OCI-LY3 (cell line): ENCODE measurements at regions not wholly inside any gene's neighbourhood (a gene's known extent, or its start where the extent isn't known, plus 50 kb on each side); places are given as distances from the start of the nearest gene placed in this dataset.

ENCODE experiments used
- H2AFZ ChIP-seq: fragments of 200-600, 300-600 bp; shearing (Covaris generic); 2 replicates; pipeline ENCODE4 v1.6.0; 2014; ENCODE audit warnings: antibody characterized with exemption, low read depth, low read length
- H3K27ac ChIP-seq: fragments of 200-600, 300-600 bp; sonication (generic); 2 replicates; pipeline ENCODE4 v1.5.1; 2014; ENCODE audit warnings: mild to moderate bottlenecking, low read length, moderate library complexity, mixed read lengths
- H3K27me3 ChIP-seq: fragments of 200-600, 300-600 bp; sonication (generic); 2 replicates; pipeline ENCODE4 v1.6.1; 2014; ENCODE audit warnings: low read depth, low read length, mixed read lengths
- H3K36me3 ChIP-seq: fragments of 200-600, 300-600 bp; sonication (generic); replicated peaks from 2 replicates; pipeline ENCODE3; 2014; ENCODE audit warnings: low read depth, low read length, mixed read lengths
- H3K4me1 ChIP-seq: fragments of 300-600, 200-600 bp; sonication (generic); 2 replicates; pipeline ENCODE4 v1.6.1; 2014; ENCODE audit warnings: low read length, mixed read lengths
- H3K4me2 ChIP-seq: fragments of 200-600, 300-600 bp; sonication (generic); 2 replicates; pipeline ENCODE4 v1.6.1; 2014; ENCODE audit warnings: low read length, mixed read lengths
- H3K4me3 ChIP-seq: fragments of 300-600, 200-600 bp; sonication (generic); 2 replicates; pipeline ENCODE4 v1.5.1; 2014; ENCODE audit warnings: antibody characterized with exemption, mild to moderate bottlenecking, low read length, moderate library complexity
- H3K79me2 ChIP-seq: fragments of 300-600, 200-600 bp; shearing (Covaris generic); 2 replicates; pipeline ENCODE4 v1.6.1; 2014; ENCODE audit warnings: mild to moderate bottlenecking, low read length, mixed read lengths
- H3K9ac ChIP-seq: fragments of 300-600, 200-600 bp; shearing (Covaris generic); 2 replicates; pipeline ENCODE4 v1.6.0; 2014; ENCODE audit warnings: mild to moderate bottlenecking, low read length, moderate library complexity
- H3K9me3 ChIP-seq: fragments of 200-600, 300-600 bp; shearing (Covaris generic); 2 replicates; pipeline ENCODE4 v1.6.1; 2014; ENCODE audit warnings: low read length, mixed read lengths; ENCODE audit not compliant: insufficient read depth
- H4K20me1 ChIP-seq: fragments of 200-600, 300-600 bp; sonication (generic); 2 replicates; pipeline ENCODE4 v1.6.1; 2016; ENCODE audit warnings: low read length, mixed read lengths; ENCODE audit not compliant: insufficient read depth
- EZH2phosphoT487 ChIP-seq: fragments of 200-600 bp; shearing (Covaris generic); IDR thresholded peaks from 2 replicates; pipeline ENCODE4 v1.6.1; 2018; ENCODE audit warnings: antibody characterized with exemption, mixed run types, low read depth
- TF ChIP-seq, protein P1 (sequence below): fragments of 200-600, 300-600 bp; sonication (generic); IDR thresholded peaks from 2 replicates; pipeline ENCODE4 v1.5.1; 2014; ENCODE audit warnings: antibody characterized with exemption, low read length, low read depth

DNA sequence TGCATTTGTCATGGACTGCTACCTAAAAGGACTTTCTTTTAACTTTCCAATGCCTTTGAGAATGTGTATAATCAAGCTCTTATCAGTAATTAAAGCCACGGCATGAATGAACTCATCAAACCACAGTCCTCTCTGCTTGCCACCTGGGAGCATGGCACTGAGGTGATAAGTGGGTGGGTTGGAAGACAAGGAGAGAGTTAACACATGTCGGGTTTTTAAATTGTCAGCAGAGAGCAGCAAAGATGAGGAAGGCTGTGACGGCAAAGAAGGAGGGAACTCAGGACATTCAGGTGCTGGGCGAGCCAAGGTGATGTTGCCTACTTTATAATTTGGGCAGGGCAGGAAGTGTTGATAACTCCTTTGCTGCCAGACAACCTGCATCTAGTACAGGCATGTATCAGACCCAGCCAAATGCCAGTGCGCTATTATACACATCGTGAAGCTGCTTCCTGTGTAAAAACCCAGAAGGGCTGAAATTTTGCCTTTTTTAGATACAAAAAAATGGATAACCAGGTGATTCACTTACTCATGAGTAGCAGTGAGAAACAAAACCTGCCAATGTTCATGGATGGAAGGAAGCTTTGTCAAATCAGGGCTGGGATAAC, 269.1 kb downstream of the KIF4B start:
- TF ChIP-seq, protein P1, sequence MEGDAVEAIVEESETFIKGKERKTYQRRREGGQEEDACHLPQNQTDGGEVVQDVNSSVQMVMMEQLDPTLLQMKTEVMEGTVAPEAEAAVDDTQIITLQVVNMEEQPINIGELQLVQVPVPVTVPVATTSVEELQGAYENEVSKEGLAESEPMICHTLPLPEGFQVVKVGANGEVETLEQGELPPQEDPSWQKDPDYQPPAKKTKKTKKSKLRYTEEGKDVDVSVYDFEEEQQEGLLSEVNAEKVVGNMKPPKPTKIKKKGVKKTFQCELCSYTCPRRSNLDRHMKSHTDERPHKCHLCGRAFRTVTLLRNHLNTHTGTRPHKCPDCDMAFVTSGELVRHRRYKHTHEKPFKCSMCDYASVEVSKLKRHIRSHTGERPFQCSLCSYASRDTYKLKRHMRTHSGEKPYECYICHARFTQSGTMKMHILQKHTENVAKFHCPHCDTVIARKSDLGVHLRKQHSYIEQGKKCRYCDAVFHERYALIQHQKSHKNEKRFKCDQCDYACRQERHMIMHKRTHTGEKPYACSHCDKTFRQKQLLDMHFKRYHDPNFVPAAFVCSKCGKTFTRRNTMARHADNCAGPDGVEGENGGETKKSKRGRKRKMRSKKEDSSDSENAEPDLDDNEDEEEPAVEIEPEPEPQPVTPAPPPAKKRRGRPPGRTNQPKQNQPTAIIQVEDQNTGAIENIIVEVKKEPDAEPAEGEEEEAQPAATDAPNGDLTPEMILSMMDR: no peak
- TF ChIP-seq EZH2phosphoT487: no peak
- H2AFZ ChIP-seq: no peak overlapping the region
- H4K20me1 ChIP-seq: no peaks in the 10 kb centered on the region
- no peaks in the 10 kb centered on the region for H3K27me3 ChIP-seq
- H3K9me3 ChIP-seq: no peaks in the 10 kb centered on the region
- no peak overlapping the region for H3K9ac ChIP-seq
- no peak overlapping the region for H3K4me3 ChIP-seq
- H3K36me3 ChIP-seq: no peaks in the 10 kb centered on the region
- no peaks in the 10 kb centered on the region for H3K4me1 ChIP-seq
- no peaks in the 10 kb centered on the region for H3K79me2 ChIP-seq
- H3K4me2 ChIP-seq: no peak overlapping the region
- no peak overlapping the region for H3K27ac ChIP-seq

DNA sequence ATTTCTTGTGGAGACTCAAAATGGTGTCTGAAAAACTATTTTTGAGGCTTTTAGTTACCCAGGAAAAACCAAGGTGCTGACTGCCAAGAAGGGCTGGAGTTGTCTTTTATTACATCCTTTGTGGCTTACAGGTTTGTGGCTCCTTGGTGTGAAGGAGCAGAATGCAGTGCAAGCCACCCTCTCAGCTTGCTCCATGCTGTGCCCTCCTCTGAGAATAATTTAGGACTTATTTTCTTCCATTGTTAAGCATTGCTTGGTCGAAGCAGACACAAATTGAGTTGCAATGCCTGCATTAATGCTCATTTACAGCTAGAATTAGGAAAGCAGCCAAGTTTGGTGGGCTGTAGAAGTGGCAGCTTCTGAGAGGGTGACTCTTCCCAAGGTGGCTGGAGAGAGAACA, 272.2 kb downstream of the KIF4B start:
- Histone ChIP-seq H3K4me3 (no peak overlapping the region), H3K9me3 (no peaks in the 10 kb centered on the region), H4K20me1 (no peaks in the 10 kb centered on the region), H3K27ac (no peak overlapping the region), H3K4me2 (no peak overlapping the region), H3K4me1 (no peaks in the 10 kb centered on the region), H3K9ac (no peak overlapping the region), H3K36me3 (no peaks in the 10 kb centered on the region), H2AFZ (no peak overlapping the region), H3K27me3 (no peaks in the 10 kb centered on the region), H3K79me2 (no peaks in the 10 kb centered on the region)
- TF ChIP-seq, protein P1: no peak
- no peak for TF ChIP-seq EZH2phosphoT487

DNA sequence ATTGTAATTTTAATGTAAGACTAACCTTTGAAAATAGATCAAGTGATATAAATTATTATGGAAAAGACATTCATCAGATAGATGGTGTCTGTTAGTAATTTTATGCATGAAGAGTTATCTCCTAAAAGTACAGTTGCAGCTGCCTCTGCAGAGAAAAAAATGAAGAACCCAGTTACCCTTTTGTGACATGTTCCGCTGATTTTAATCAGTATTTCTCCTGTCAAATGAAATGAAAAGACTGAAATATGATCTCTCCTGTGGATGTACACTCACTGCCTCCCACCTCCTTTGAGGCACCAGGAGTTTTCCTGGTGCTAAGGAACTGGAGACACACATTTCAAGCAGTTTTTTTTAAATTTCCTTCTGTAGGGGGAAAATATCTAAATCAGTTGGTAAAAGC, 277.4 kb downstream of the KIF4B start:
- no peak overlapping the region for H3K9ac ChIP-seq

DNA sequence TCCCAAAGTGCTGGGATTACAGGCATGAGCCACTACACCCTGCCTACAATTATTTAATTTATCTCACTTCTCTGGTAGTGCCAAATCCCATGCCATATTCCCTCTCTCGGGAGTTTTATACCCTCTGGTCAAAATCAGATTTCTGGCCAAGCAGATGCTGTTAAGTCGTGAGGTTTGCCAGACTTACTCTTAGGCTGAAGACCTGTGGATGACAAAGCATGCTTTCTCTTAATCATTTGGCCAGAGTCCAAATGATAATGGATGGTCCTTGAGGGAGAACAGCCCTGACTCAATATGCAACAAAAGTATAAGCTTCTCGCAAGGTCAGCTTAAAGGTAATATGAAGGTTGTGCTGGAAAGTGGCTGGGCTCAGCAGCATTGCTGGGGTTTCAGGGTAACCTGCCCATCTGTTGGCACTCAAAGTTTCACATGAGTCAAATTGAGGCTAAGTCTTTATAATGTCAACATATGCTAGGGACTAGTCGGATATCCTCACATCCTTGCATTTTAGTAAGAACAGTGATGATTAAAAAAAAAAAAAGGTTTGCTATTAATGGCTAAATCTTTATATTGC, 280.1 kb downstream of the KIF4B start:
- no peak overlapping the region for H2AFZ ChIP-seq
- no peaks in the 10 kb centered on the region for H3K4me1 ChIP-seq
- H3K9me3 ChIP-seq: no peaks in the 10 kb centered on the region
- TF ChIP-seq EZH2phosphoT487: no peak
- TF ChIP-seq, protein P1: no peak
- no peaks in the 10 kb centered on the region for H4K20me1 ChIP-seq
- no peak overlapping the region for H3K27ac ChIP-seq
- no peaks in the 10 kb centered on the region for H3K36me3 ChIP-seq
- no peak overlapping the region for H3K9ac ChIP-seq
- no peak overlapping the region for H3K4me3 ChIP-seq
- no peak overlapping the region for H3K4me2 ChIP-seq
- no peaks in the 10 kb centered on the region for H3K79me2 ChIP-seq
- no peaks in the 10 kb centered on the region for H3K27me3 ChIP-seq

More for the DNA sequence above, 277.4 kb downstream of the KIF4B start:
- Histone ChIP-seq H3K4me2 (no peak overlapping the region), H3K27me3 (no peaks in the 10 kb centered on the region), H4K20me1 (no peaks in the 10 kb centered on the region), H3K36me3 (no peaks in the 10 kb centered on the region), H3K4me3 (no peak overlapping the region), H3K27ac (no peak overlapping the region), H3K4me1 (no peaks in the 10 kb centered on the region), H3K79me2 (no peaks in the 10 kb centered on the region), H3K9me3 (no peaks in the 10 kb centered on the region), H2AFZ (no peak overlapping the region)
- no peak for TF ChIP-seq EZH2phosphoT487
- TF ChIP-seq, protein P1: no peak
